ENCODE measurements at regions not wholly inside any gene's neighbourhood (a gene's known extent, or its start where the extent isn't known, plus 50 kb on each side); places are given as distances from the start of the nearest gene placed in this dataset.

GRCh38 chr1:72637593-72637992, 355.3 kb upstream of the NEGR1 start:
- no peak for DNase-seq

DNA sequence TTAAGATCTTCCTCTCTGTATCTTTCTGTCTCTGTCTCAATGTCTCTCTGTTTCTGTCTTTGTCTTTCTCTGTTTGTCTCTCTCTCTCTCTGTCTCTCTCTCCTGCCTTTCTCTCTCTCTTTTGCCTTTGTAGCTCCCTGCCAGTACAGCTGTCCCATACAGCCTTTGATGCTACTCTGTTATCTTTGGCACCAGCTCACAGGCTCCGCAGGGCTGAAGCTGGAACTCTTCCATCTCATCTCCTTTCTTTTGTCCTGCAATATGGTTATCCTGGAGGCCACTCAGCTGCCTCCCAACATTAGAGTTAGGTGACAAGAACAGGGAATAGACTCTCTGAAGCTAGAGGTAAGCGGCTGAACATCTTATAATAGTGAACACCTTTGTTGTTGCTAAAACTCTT, 354.3 kb upstream of the NEGR1 start:
- TF ChIP-seq EP300 (IDR thresholded peaks at IDR 0.05) (no peak), POLR2AphosphoS5 (IDR thresholded peaks at IDR 0.05) (no peak), POLR2A (IDR thresholded peaks at IDR 0.05) (no peak)
- TF ChIP-seq, protein P1, sequence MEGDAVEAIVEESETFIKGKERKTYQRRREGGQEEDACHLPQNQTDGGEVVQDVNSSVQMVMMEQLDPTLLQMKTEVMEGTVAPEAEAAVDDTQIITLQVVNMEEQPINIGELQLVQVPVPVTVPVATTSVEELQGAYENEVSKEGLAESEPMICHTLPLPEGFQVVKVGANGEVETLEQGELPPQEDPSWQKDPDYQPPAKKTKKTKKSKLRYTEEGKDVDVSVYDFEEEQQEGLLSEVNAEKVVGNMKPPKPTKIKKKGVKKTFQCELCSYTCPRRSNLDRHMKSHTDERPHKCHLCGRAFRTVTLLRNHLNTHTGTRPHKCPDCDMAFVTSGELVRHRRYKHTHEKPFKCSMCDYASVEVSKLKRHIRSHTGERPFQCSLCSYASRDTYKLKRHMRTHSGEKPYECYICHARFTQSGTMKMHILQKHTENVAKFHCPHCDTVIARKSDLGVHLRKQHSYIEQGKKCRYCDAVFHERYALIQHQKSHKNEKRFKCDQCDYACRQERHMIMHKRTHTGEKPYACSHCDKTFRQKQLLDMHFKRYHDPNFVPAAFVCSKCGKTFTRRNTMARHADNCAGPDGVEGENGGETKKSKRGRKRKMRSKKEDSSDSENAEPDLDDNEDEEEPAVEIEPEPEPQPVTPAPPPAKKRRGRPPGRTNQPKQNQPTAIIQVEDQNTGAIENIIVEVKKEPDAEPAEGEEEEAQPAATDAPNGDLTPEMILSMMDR (IDR thresholded peaks at IDR 0.05), result no peak
- no peak for DNase-seq

More at GRCh38 chr1:72637593-72637992, 355.3 kb upstream of the NEGR1 start:
- intact Hi-C loops (cut with DNase I; ENCODE audit: low total_unique reads), result no loop called here
- Histone ChIP-seq H3K9me3 (no peaks in the 10 kb centered on the region), H3K4me3 (no peak overlapping the region), H3K27ac (no peak overlapping the region), H3K27me3 (no peaks in the 10 kb centered on the region), H3K36me3 (no peaks in the 10 kb centered on the region), H3K4me1 (peaks cover 0 to 6% (median 0%) of the 10 kb centered on the region in 4 donors)
- no peak for TF ChIP-seq POLR2AphosphoS5 (IDR thresholded peaks at IDR 0.05)
- TF ChIP-seq, protein P1 (IDR thresholded peaks at IDR 0.05), result no peak
- TF ChIP-seq POLR2A (IDR thresholded peaks at IDR 0.05), result no peak
- no peak for TF ChIP-seq EP300 (IDR thresholded peaks at IDR 0.05)
- WGBS, 5 donors, result 34 to 72% (median 45%) methylated on average over 1 of the region's 1 CpG

DNA sequence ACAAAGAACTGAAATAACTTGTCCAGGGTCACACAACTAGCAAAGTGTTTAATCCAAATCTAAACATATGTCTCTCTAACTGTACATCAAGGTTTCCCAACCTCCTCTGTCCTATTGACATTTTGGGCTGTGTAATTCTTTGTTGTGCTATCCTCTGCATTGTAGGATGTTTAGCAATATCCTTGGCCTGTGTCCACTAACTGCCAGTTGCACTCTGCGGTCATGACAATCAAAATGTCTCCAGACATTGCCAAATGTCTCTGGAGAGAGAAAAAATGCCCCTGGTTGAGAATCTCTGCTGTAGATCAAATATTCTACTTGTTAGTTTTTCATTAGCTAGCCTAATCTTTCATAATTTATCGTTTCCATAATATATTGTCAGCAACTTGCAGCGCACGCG, 353.4 kb upstream of the NEGR1 start:
- no peaks in the 10 kb centered on the region for H3K9me3 ChIP-seq
- TF ChIP-seq, protein P1 (IDR thresholded peaks at IDR 0.05), result no peak
- no peak overlapping the region for H3K4me3 ChIP-seq
- no peaks in the 10 kb centered on the region for H3K27me3 ChIP-seq
- H3K4me1 ChIP-seq, result peaks cover 0 to 6% (median 0%) of the 10 kb centered on the region in 4 donors
- no peak for DNase-seq
- WGBS, 5 donors, result 65 to 88% (median 70%) methylated on average over 5 of the region's 5 CpGs
- no peaks in the 10 kb centered on the region for H3K36me3 ChIP-seq
- intact Hi-C loops (cut with DNase I; ENCODE audit: low total_unique reads), result no loop called here
- no peak overlapping the region for H3K27ac ChIP-seq

More for the DNA sequence above, 354.3 kb upstream of the NEGR1 start:
- H3K36me3 ChIP-seq, result no peaks in the 10 kb centered on the region
- no peak overlapping the region for H3K27ac ChIP-seq
- intact Hi-C loops (cut with DNase I; ENCODE audit: low total_unique reads), result no loop called here
- no peak overlapping the region for H3K4me3 ChIP-seq
- H3K9me3 ChIP-seq, result no peaks in the 10 kb centered on the region
- H3K4me1 ChIP-seq, result peaks cover 0 to 6% (median 0%) of the 10 kb centered on the region in 4 donors
- H3K27me3 ChIP-seq, result no peaks in the 10 kb centered on the region
- WGBS, 5 donors, result 58 to 71% (median 67%) methylated on average over 2 of the region's 2 CpGs

- no peaks in the 10 kb centered on the region for H3K9me3 ChIP-seq
- no peak overlapping the region for H3K4me3 ChIP-seq
- WGBS, 5 donors, result 57 to 68% (median 64%) methylated on average over 3 of the region's 3 CpGs
- intact Hi-C loops (cut with DNase I; ENCODE audit: low total_unique reads), result no loop called here
- no peaks in the 10 kb centered on the region for H3K36me3 ChIP-seq
- no peaks in the 10 kb centered on the region for H3K27me3 ChIP-seq
- peaks cover 0 to 6% (median 0%) of the 10 kb centered on the region in 4 donors for H3K4me1 ChIP-seq
- TF ChIP-seq, protein P1 (IDR thresholded peaks at IDR 0.05), result no peak
- TF ChIP-seq POLR2AphosphoS5 (IDR thresholded peaks at IDR 0.05), result no peak
- TF ChIP-seq POLR2A (IDR thresholded peaks at IDR 0.05), result no peak
- TF ChIP-seq EP300 (IDR thresholded peaks at IDR 0.05), result no peak
- no peak overlapping the region for H3K27ac ChIP-seq
- peak in 1 of 2 donors; percentile 7 for DNase-seq
Measured at GRCh38 chr1:72634946-72635345, 352.6 kb upstream of the NEGR1 start.
